Astrocyte (in vitro differentiated cells and primary cell): ENCODE measurements at regions not wholly inside any gene's neighbourhood (a gene's known extent, or its start where the extent isn't known, plus 50 kb on each side); places are given as distances from the start of the nearest gene placed in this dataset.
"Not testable (repeated sequence)": the region's sequence is repeated elsewhere in the genome, so short reads cannot be mapped to it uniquely, and the experiment has no call there.

Experiments used
- CTCF ChIP-seq: IDR thresholded peaks from 2 replicates; pipeline ENCODE4 v1.5.1; 2011; ENCODE audit warnings: low read depth, mild to moderate bottlenecking, inconsistent platforms, low read length, moderate library complexity; ENCODE audit not compliant: insufficient read depth
- EZH2 ChIP-seq: IDR thresholded peaks from 2 replicates; pipeline ENCODE4 v1.6.1; 2012; ENCODE audit warnings: mild to moderate bottlenecking, low read length, inconsistent platforms; ENCODE audit not compliant: insufficient read depth

DNA sequence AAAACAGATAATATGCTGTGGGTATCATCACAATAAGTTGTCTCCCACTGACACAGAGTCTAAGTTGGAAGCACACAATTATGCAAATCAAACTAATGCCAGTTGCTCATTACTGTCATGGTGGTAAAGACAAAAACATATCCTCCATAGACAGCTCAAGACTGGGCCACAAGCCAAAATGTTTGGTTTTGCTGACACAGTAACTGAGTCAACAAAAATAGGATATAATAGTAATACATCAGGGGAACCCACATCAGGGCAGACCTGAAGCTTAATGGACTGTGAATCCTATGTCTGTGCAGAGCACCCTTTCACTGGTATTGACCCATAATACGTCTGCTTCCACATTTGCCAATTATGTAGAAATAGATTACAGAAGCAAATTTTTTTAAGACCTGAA lies 597.8 kb downstream of the TTLL7 start:
- not testable (repeated sequence) for TF ChIP-seq CTCF, EZH2
